ENCODE measurements at regions not wholly inside any gene's neighbourhood (a gene's known extent, or its start where the extent isn't known, plus 50 kb on each side); places are given as distances from the start of the nearest gene placed in this dataset.
"Not testable (repeated sequence)": the region's sequence is repeated elsewhere in the genome, so short reads cannot be mapped to it uniquely, and the experiment has no call there.

- no peak for DNase-seq
Measured at GRCh38 chr5:159456722-159457465, 126.6 kb upstream of the IL12B start.

- no peak for DNase-seq
Measured at GRCh38 chr5:159458217-159458711, 128.0 kb upstream of the IL12B start.

GRCh38 chr5:159459132-159459627 lies 128.9 kb upstream of the IL12B start:
- DNase-seq, result no peak

- DNase-seq, result no peak
Measured at GRCh38 chr5:159459951-159460538, 129.8 kb upstream of the IL12B start.

GRCh38 chr5:159463590-159464321 lies 133.5 kb upstream of the IL12B start:
- no peak for DNase-seq

GRCh38 chr5:159465604-159466003 lies 135.3 kb upstream of the IL12B start:
- no peak for DNase-seq

- no peak for DNase-seq
Measured at GRCh38 chr5:159467666-159468065, 137.4 kb upstream of the IL12B start.

GRCh38 chr5:159469496-159470372 lies 139.4 kb upstream of the IL12B start:
- no peak for DNase-seq

- peak; percentile 13 for DNase-seq
Measured at GRCh38 chr5:159471904-159472303, 141.6 kb upstream of the IL12B start.

- no peak for DNase-seq
Measured at GRCh38 chr5:159475026-159475425, 144.7 kb upstream of the IL12B start.

GRCh38 chr5:159478950-159479349 lies 148.7 kb upstream of the IL12B start:
- no peak for DNase-seq

GRCh38 chr5:159480849-159481248 lies 150.6 kb upstream of the IL12B start:
- no peak for DNase-seq

GRCh38 chr5:159481751-159482150 lies 151.5 kb upstream of the IL12B start:
- no peak for DNase-seq

GRCh38 chr5:159486836-159487235 lies 156.5 kb upstream of the IL12B start:
- no peak for DNase-seq

GRCh38 chr5:159488516-159488915 lies 158.2 kb upstream of the IL12B start:
- no peak for DNase-seq

GRCh38 chr5:159489779-159490178 lies 159.5 kb upstream of the IL12B start:
- DNase-seq, result no peak

GRCh38 chr5:159490507-159490906 lies 160.2 kb upstream of the IL12B start:
- no peak for DNase-seq

GRCh38 chr5:159493696-159494095 lies 163.4 kb upstream of the IL12B start:
- no peak for DNase-seq

- DNase-seq, result no peak
Measured at GRCh38 chr5:159496773-159497172, 166.5 kb upstream of the IL12B start.

GRCh38 chr5:159497221-159497620 lies 166.9 kb upstream of the IL12B start:
- no peak for DNase-seq

- no peak for DNase-seq
Measured at GRCh38 chr5:159498630-159499029, 168.3 kb upstream of the IL12B start.

- not testable (repeated sequence) for DNase-seq
Measured at GRCh38 chr5:159502116-159502515, 171.8 kb upstream of the IL12B start.

GRCh38 chr5:159503236-159503635 lies 172.9 kb upstream of the IL12B start:
- no peak for DNase-seq

Data from NCI-H2171 treated with DMSO at 0.1 percent for 48 hours (cell line).